HL-60 (cell line): ENCODE measurements at regions not wholly inside any gene's neighbourhood (a gene's known extent, or its start where the extent isn't known, plus 50 kb on each side); places are given as distances from the start of the nearest gene placed in this dataset.

ENCODE experiments used
- DNase-seq, 2 experiments: peaks; one replicate each; pipeline ENCODE4 v3.0.0-alpha.2; 2010 to 2020; ENCODE audit warnings: low read depth in 1 of 2, low spot score in 1 of 2
- H3K27ac ChIP-seq: fragments of 250-450 bp; sonication (Bioruptor Pico); replicated peaks from 2 replicates; pipeline ENCODE4 v1.5.1; 2020; ENCODE audit warnings: mild to moderate bottlenecking, moderate library complexity
- H3K27me3 ChIP-seq: fragments of 250-450 bp; sonication (Bioruptor Pico); 2 replicates; pipeline ENCODE4 v1.5.1; 2021; ENCODE audit warnings: mild to moderate bottlenecking, moderate library complexity; ENCODE audit not compliant: insufficient read depth, poor library complexity, severe bottlenecking
- H3K4me3 ChIP-seq: replicated peaks from 2 replicates; pipeline ENCODE4 v1.5.1; 2011; ENCODE audit warnings: mild to moderate bottlenecking, control low read depth, low read length; ENCODE audit not compliant: insufficient read depth
- GABPA ChIP-seq: IDR thresholded peaks from 2 replicates; pipeline ENCODE4 v1.6.1; 2012; ENCODE audit warnings: low read depth
- POLR2AphosphoS5 ChIP-seq: IDR thresholded peaks from 2 replicates; pipeline ENCODE4 v1.6.1; 2012; ENCODE audit warnings: low read depth
- SPI1 ChIP-seq: IDR thresholded peaks from 2 replicates; pipeline ENCODE4 v1.6.1; 2012; ENCODE audit warnings: low read depth, mild to moderate bottlenecking, borderline replicate concordance
- TF ChIP-seq, protein P1 (sequence below): IDR thresholded peaks from one replicate; pipeline ENCODE4 v1.5.1; 2011; ENCODE audit warnings: low read length, control low read depth, inconsistent platforms; ENCODE audit not compliant: insufficient read depth
- TF ChIP-seq, protein P2 (sequence below): IDR thresholded peaks from 2 replicates; pipeline ENCODE4 v1.6.1; 2012; ENCODE audit warnings: low read depth; ENCODE audit not compliant: insufficient replicate concordance

GRCh38 chr10:53412651-53413050, 640.1 kb upstream of the MBL2 start:
- TF ChIP-seq, protein P1, sequence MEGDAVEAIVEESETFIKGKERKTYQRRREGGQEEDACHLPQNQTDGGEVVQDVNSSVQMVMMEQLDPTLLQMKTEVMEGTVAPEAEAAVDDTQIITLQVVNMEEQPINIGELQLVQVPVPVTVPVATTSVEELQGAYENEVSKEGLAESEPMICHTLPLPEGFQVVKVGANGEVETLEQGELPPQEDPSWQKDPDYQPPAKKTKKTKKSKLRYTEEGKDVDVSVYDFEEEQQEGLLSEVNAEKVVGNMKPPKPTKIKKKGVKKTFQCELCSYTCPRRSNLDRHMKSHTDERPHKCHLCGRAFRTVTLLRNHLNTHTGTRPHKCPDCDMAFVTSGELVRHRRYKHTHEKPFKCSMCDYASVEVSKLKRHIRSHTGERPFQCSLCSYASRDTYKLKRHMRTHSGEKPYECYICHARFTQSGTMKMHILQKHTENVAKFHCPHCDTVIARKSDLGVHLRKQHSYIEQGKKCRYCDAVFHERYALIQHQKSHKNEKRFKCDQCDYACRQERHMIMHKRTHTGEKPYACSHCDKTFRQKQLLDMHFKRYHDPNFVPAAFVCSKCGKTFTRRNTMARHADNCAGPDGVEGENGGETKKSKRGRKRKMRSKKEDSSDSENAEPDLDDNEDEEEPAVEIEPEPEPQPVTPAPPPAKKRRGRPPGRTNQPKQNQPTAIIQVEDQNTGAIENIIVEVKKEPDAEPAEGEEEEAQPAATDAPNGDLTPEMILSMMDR: no peak
- TF ChIP-seq, protein P2, sequence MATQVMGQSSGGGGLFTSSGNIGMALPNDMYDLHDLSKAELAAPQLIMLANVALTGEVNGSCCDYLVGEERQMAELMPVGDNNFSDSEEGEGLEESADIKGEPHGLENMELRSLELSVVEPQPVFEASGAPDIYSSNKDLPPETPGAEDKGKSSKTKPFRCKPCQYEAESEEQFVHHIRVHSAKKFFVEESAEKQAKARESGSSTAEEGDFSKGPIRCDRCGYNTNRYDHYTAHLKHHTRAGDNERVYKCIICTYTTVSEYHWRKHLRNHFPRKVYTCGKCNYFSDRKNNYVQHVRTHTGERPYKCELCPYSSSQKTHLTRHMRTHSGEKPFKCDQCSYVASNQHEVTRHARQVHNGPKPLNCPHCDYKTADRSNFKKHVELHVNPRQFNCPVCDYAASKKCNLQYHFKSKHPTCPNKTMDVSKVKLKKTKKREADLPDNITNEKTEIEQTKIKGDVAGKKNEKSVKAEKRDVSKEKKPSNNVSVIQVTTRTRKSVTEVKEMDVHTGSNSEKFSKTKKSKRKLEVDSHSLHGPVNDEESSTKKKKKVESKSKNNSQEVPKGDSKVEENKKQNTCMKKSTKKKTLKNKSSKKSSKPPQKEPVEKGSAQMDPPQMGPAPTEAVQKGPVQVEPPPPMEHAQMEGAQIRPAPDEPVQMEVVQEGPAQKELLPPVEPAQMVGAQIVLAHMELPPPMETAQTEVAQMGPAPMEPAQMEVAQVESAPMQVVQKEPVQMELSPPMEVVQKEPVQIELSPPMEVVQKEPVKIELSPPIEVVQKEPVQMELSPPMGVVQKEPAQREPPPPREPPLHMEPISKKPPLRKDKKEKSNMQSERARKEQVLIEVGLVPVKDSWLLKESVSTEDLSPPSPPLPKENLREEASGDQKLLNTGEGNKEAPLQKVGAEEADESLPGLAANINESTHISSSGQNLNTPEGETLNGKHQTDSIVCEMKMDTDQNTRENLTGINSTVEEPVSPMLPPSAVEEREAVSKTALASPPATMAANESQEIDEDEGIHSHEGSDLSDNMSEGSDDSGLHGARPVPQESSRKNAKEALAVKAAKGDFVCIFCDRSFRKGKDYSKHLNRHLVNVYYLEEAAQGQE: no peak
- TF ChIP-seq SPI1 (no peak), POLR2AphosphoS5 (no peak), GABPA (no peak)
- no peak overlapping the region for H3K27ac ChIP-seq
- H3K4me3 ChIP-seq: no peak overlapping the region
- no peaks in the 10 kb centered on the region for H3K27me3 ChIP-seq
- DNase-seq: no peak

GRCh38 chr10:53406532-53406931, 633.9 kb upstream of the MBL2 start:
- DNase-seq: no peak
- no peaks in the 10 kb centered on the region for H3K27me3 ChIP-seq
- TF ChIP-seq SPI1 (no peak), POLR2AphosphoS5 (no peak), GABPA (no peak)
- TF ChIP-seq, protein P2: no peak
- no peak overlapping the region for H3K27ac ChIP-seq
- no peak overlapping the region for H3K4me3 ChIP-seq

- H3K27me3 ChIP-seq: no peaks in the 10 kb centered on the region
- no peak overlapping the region for H3K4me3 ChIP-seq
- no peak for DNase-seq
- TF ChIP-seq GABPA: no peak
- TF ChIP-seq, protein P2: no peak
- no peak for TF ChIP-seq POLR2AphosphoS5
- no peak for TF ChIP-seq SPI1
- TF ChIP-seq, protein P1: no peak
- no peak overlapping the region for H3K27ac ChIP-seq
Observed at GRCh38 chr10:53403688-53404087, 631.1 kb upstream of the MBL2 start.

DNA sequence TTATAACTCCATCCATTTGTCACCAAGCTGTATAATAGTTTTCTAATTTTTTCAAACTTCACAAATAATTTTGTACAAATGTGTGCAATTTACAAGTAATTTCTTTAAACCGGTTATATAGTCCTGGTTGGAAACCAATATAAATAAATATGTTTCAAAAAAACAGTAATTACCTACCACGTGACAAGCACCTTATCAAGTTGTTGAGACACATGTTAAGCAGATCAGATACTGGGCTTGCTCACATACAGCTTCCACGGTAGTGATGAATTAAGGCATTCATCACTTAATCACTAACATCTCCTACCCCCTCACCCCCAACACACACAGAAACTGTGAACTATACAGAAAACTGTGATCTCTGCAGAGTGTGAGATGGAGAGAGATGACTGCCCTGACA, 630.0 kb upstream of the MBL2 start:
- H3K27ac ChIP-seq: no peak overlapping the region
- no peaks in the 10 kb centered on the region for H3K27me3 ChIP-seq
- TF ChIP-seq GABPA (no peak), POLR2AphosphoS5 (no peak), SPI1 (no peak)
- TF ChIP-seq, protein P1: no peak
- TF ChIP-seq, protein P2: no peak
- no peak overlapping the region for H3K4me3 ChIP-seq
- DNase-seq: no peak
